ENCODE measurements at regions not wholly inside any gene's neighbourhood (a gene's known extent, or its start where the extent isn't known, plus 50 kb on each side); places are given as distances from the start of the nearest gene placed in this dataset.

DNA sequence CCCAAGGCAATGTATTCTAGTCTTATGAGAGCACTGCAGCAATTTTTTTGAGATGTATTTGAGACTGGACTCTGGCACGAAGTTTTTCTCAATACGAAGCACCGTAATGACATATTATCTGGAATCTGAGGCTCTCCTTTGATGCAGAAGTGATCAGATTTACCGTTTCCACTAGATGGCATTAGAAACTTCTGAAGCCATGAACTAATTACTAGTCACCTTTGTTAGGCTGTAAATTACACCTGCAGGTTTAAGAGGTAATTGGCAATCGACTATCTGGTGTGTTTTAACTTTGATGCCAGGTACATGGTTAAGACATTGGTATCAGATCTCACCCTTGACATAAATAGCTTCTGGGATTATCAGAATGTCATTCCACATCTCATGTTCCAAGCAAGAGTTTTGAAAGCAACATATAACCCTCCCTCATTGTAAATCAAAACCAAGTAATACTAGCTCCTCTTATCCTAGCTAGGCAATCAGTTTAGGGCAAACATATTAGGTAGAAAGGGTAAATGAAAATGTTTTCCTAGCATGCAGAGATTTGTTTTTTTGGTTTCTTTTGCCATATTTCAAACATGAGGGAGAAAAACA, 254.6 kb upstream of the SPRED2 start:
- Histone ChIP-seq H3K27ac (ENCODE audit: insufficient read depth, low read depth, low read length, poor library complexity, severe bottlenecking) (no peak overlapping the region), H3K4me3 (ENCODE audit: insufficient read depth, low read depth, low read length) (no peak overlapping the region), H3K4me1 (ENCODE audit: control insufficient read depth, insufficient read depth, low read length) (no peaks in the 10 kb centered on the region), H3K27me3 (ENCODE audit: control insufficient read depth, insufficient read depth, low read length, poor library complexity, severe bottlenecking) (no peaks in the 10 kb centered on the region), H3K36me3 (ENCODE audit: control insufficient read depth, insufficient read depth, low read length) (no peaks in the 10 kb centered on the region), H3K9me3 (ENCODE audit: control insufficient read depth, low read length) (no peaks in the 10 kb centered on the region)
- WGBS, 2 experiments = 80 to 85% methylated on average over 5 of the region's 5 CpGs

DNA sequence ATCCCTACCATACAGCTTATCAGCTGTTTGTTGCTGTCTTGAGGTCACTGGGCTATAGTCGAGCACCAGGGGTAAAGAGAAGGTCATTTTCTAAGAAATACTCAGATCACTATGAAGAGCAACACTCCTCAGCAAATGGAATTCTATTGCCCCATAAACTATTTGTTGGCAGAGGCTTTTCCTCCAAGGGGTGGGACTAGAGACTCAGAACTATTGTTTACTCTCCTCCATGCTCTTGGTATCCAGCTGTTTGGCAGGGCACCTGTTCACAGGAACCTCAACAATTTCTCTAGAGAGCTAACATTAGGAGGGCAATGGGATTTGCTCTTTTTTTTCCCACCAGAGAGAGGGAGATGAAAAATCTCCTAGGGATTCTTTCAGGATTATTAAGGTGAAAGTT, 249.1 kb upstream of the SPRED2 start:
- Histone ChIP-seq H3K9me3 (ENCODE audit: control insufficient read depth, low read length) (no peaks in the 10 kb centered on the region), H3K4me1 (ENCODE audit: control insufficient read depth, insufficient read depth, low read length) (no peaks in the 10 kb centered on the region), H3K27ac (ENCODE audit: insufficient read depth, low read depth, low read length, poor library complexity, severe bottlenecking) (no peak overlapping the region), H3K27me3 (ENCODE audit: control insufficient read depth, insufficient read depth, low read length, poor library complexity, severe bottlenecking) (no peaks in the 10 kb centered on the region), H3K4me3 (ENCODE audit: insufficient read depth, low read depth, low read length) (no peak overlapping the region), H3K36me3 (ENCODE audit: control insufficient read depth, insufficient read depth, low read length) (no peaks in the 10 kb centered on the region)
- 81 to 100% methylated on average over 1 of the region's 1 CpG for WGBS, 2 experiments

DNA sequence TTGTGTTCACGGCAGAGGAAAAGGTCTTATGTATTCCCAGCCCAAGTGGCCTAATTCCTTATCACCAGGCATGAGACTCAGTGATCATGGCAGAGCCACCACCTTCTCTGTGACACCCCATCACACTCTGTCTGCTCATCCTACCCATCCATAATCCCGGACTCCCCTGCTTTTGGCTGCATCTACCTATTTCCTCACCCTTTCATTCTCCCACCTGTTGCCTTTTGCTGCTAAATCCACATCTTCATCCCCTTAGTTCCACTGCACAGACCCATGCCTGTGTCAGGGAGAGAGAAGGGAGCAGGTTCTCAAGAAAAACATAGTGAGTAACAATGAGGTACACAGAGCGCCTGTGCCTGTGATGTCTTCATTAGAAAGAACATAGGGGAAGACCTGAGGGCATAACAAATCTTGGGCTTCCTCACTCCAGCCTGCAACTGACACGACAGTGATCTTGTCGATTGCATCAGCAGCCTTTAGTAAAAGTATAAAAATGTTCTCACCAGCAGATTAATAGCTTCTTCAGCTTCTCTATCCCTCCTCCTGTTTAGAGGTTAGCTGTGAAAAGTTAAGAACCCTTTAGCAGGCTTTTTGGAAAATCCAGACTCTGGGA, 246.5 kb upstream of the SPRED2 start:
- Histone ChIP-seq H3K4me1 (ENCODE audit: control insufficient read depth, insufficient read depth, low read length) (no peaks in the 10 kb centered on the region), H3K4me3 (ENCODE audit: insufficient read depth, low read depth, low read length) (no peak overlapping the region), H3K9me3 (ENCODE audit: control insufficient read depth, low read length) (no peaks in the 10 kb centered on the region), H3K27me3 (ENCODE audit: control insufficient read depth, insufficient read depth, low read length, poor library complexity, severe bottlenecking) (no peaks in the 10 kb centered on the region), H3K36me3 (ENCODE audit: control insufficient read depth, insufficient read depth, low read length) (no peaks in the 10 kb centered on the region), H3K27ac (ENCODE audit: insufficient read depth, low read depth, low read length, poor library complexity, severe bottlenecking) (no peak overlapping the region)
- WGBS, 2 experiments = 88 to 92% methylated on average over 5 of the region's 5 CpGs

DNA sequence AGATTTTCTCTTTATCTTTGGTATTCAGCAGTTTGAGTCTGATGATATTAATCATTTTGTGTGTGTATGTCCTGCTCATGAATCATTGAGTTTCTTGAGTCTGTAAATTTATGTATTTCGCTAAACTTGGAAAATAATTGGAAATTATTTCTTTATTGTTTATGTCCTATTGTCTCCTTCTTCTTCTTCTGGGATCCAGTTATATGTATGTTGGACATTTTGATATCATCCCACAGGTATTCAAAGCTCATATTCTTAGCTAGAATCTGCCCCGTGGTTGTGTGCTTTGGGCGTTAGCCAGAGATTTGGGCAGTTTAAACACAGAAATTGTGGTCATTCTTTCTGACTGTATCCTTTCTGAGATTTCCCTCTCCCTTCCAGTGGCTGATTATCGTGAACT, 243.0 kb upstream of the SPRED2 start:
- Histone ChIP-seq H3K27ac (ENCODE audit: insufficient read depth, low read depth, low read length, poor library complexity, severe bottlenecking) (no peak overlapping the region), H3K4me3 (ENCODE audit: insufficient read depth, low read depth, low read length) (no peak overlapping the region), H3K9me3 (ENCODE audit: control insufficient read depth, low read length) (no peaks in the 10 kb centered on the region), H3K27me3 (ENCODE audit: control insufficient read depth, insufficient read depth, low read length, poor library complexity, severe bottlenecking) (no peaks in the 10 kb centered on the region), H3K36me3 (ENCODE audit: control insufficient read depth, insufficient read depth, low read length) (no peaks in the 10 kb centered on the region), H3K4me1 (ENCODE audit: control insufficient read depth, insufficient read depth, low read length) (no peaks in the 10 kb centered on the region)
- 89 to 94% methylated on average over 4 of the region's 4 CpGs for WGBS, 2 experiments

DNA sequence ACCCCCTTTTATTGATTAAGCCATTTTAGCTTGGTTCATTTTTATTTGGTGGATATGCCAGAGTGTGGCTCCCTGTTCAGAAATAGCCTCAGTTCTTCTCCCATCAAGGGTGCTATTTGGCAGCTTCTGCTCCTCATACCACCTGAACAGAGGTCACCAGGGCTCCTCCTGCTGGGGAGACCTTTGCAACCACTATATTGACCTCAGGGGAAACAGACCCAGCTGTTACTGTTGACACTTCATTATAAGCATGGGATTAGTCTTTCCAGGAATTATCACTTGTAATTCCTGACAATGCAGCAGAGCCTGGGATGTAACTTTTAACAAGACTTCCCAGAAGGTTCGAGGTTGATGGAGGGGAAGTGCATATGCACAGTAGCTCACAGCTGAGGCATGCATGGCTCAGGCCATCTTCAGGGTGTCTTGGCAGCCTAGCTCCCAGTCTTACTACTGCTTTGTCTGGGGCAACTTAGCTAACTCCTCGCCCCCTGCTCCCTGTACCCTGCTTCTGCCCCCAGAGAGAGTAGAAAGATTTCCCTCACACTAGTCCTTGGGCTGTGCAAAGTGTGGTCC, 239.4 kb upstream of the SPRED2 start:
- no peak overlapping the region for H3K27ac ChIP-seq (ENCODE audit: insufficient read depth, low read depth, low read length, poor library complexity, severe bottlenecking)
- no peaks in the 10 kb centered on the region for H3K4me1 ChIP-seq (ENCODE audit: control insufficient read depth, insufficient read depth, low read length)
- 61 to 74% methylated on average over 2 of the region's 2 CpGs for WGBS, 2 experiments

DNA sequence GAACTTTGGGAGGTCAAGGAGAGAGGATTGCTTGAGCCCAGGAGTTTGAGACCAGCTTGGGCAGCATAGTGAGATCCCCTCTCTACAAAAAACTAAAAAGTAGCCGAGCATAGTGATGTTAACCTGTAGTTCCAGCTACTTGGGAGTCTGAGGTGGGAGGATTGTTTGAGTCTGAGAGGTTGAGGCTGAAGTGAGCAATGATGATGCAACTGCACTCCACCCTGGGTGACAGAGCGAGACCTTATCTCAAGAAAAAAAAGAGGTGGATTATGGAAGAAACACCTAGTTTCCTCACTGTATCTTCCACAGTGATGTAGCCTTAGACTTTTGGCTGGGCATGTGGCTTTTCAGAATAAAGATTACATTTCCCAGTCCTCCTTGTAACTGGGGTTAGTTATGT, 237.2 kb upstream of the SPRED2 start:
- no peak overlapping the region for H3K4me3 ChIP-seq (ENCODE audit: insufficient read depth, low read depth, low read length)
- no peaks in the 10 kb centered on the region for H3K27me3 ChIP-seq (ENCODE audit: control insufficient read depth, insufficient read depth, low read length, poor library complexity, severe bottlenecking)
- no peaks in the 10 kb centered on the region for H3K36me3 ChIP-seq (ENCODE audit: control insufficient read depth, insufficient read depth, low read length)
- no peaks in the 10 kb centered on the region for H3K4me1 ChIP-seq (ENCODE audit: control insufficient read depth, insufficient read depth, low read length)
- 93 to 95% methylated on average over 2 of the region's 2 CpGs for WGBS, 2 experiments
- H3K27ac ChIP-seq (ENCODE audit: insufficient read depth, low read depth, low read length, poor library complexity, severe bottlenecking) = no peak overlapping the region
- no peaks in the 10 kb centered on the region for H3K9me3 ChIP-seq (ENCODE audit: control insufficient read depth, low read length)

More for the DNA sequence above, 239.4 kb upstream of the SPRED2 start:
- Histone ChIP-seq H3K36me3 (ENCODE audit: control insufficient read depth, insufficient read depth, low read length) (no peaks in the 10 kb centered on the region), H3K9me3 (ENCODE audit: control insufficient read depth, low read length) (no peaks in the 10 kb centered on the region), H3K27me3 (ENCODE audit: control insufficient read depth, insufficient read depth, low read length, poor library complexity, severe bottlenecking) (no peaks in the 10 kb centered on the region), H3K4me3 (ENCODE audit: insufficient read depth, low read depth, low read length) (no peak overlapping the region)

DNA sequence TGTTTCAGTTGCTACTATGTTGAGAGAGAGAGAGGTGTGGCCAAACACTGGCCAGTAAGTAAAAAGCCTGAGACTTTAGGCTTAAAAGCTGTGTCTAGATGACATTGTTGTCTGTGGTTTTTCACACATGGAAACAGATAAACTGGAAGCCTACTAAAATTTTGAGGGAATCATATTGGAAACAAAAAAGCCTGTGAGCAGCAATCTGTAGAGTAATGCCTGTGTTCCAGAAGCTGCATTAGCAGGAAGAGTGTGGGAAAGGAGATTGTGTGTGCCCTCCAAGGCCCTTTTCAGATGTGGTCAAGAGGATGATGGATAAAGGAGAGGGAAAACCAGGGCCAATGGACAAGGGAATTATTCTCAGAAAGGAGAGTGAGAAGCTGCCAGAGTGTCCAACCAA, 236.3 kb upstream of the SPRED2 start:
- Histone ChIP-seq H3K27me3 (ENCODE audit: control insufficient read depth, insufficient read depth, low read length, poor library complexity, severe bottlenecking) (no peaks in the 10 kb centered on the region), H3K4me1 (ENCODE audit: control insufficient read depth, insufficient read depth, low read length) (no peaks in the 10 kb centered on the region), H3K9me3 (ENCODE audit: control insufficient read depth, low read length) (no peaks in the 10 kb centered on the region), H3K27ac (ENCODE audit: insufficient read depth, low read depth, low read length, poor library complexity, severe bottlenecking) (no peak overlapping the region), H3K36me3 (ENCODE audit: control insufficient read depth, insufficient read depth, low read length) (no peaks in the 10 kb centered on the region), H3K4me3 (ENCODE audit: insufficient read depth, low read depth, low read length) (no peak overlapping the region)

DNA sequence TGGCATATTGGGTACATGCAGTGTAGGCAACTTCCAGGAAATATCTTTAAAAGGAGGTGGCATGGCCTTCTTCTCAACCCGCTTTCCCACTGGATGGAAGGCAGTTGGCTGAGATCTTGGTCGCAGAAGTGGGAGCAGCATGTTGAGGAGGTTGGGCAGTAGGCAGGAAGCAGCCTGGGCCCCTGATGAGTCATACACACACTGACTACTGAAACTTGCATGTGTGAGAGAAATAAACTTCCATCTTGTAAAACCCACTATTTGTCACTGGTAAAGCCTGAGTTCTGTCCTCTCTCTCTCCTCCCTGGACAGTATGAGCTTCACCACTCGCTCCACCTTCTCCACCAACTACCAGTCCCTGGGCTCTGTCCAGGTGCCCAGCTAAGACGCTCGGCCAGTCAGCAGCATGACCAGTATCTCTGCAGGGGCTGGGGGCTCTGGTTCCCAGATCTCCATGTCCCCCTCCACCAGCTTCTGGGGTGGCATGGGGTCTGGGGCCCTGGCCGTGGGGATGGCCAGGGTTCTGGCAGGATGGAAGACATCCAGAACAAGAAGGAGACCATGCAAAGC, 233.8 kb upstream of the SPRED2 start:
- H3K27me3 ChIP-seq (ENCODE audit: control insufficient read depth, insufficient read depth, low read length, poor library complexity, severe bottlenecking) = no peaks in the 10 kb centered on the region
- no peak overlapping the region for H3K27ac ChIP-seq (ENCODE audit: insufficient read depth, low read depth, low read length, poor library complexity, severe bottlenecking)
- 96% methylated on average over 6 of the region's 6 CpGs for WGBS, 2 experiments
- H3K4me1 ChIP-seq (ENCODE audit: control insufficient read depth, insufficient read depth, low read length) = no peaks in the 10 kb centered on the region
- H3K36me3 ChIP-seq (ENCODE audit: control insufficient read depth, insufficient read depth, low read length) = no peaks in the 10 kb centered on the region
- no peaks in the 10 kb centered on the region for H3K9me3 ChIP-seq (ENCODE audit: control insufficient read depth, low read length)
- no peak overlapping the region for H3K4me3 ChIP-seq (ENCODE audit: insufficient read depth, low read depth, low read length)

DNA sequence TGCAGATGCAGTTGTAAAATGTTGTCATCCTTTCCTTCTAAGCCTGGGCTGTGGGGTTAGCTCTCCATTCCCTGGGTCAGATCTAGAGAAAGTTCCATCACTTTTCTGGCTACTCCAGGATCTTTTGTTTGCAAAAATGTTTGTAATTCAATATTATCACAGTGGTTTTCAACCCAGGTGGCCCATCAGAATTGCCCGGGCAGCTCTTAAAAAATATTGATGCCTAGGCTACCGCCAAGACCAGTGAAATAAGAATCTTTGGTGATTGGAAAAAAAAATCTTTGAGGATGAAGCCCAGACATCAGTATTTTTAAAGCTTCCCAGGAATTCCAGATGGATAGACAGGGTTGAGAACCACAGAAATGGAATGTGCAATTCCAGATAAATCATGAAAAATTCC, 232.5 kb upstream of the SPRED2 start:
- 92 to 93% methylated on average over 2 of the region's 2 CpGs for WGBS, 2 experiments

DNA sequence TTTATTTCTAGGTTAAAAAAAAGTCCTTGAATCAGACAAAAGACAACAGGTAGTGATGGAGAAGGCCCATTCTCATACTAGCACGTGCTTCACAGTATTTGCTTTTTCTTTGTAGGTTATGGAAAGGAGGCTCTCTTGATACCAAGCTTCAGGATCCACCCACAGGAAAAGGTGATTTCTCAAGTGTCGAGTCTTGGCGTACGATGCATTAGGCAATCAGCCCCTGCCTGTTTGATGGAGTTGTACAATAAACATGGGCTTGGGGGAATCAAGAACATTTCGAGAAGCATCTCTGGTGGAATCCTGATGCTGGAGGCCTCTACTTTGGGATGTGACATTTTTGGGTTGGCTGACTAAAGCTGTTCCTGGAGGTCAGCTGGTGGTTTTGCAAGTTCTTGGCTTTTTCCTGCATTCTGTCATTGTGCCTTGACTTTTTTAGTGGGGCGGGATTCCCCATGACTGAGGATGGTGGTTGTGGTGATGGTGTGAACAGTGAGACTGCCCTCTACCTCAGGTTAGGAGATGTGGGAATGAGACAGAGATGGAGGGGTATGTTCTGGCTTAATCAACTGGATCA, 231.5 kb upstream of the SPRED2 start:
- no peak overlapping the region for H3K27ac ChIP-seq (ENCODE audit: insufficient read depth, low read depth, low read length, poor library complexity, severe bottlenecking)
- WGBS, 2 experiments = 94 to 95% methylated on average over 6 of the region's 6 CpGs

More for the DNA sequence above, 232.5 kb upstream of the SPRED2 start:
- Histone ChIP-seq H3K27ac (ENCODE audit: insufficient read depth, low read depth, low read length, poor library complexity, severe bottlenecking) (no peak overlapping the region), H3K27me3 (ENCODE audit: control insufficient read depth, insufficient read depth, low read length, poor library complexity, severe bottlenecking) (no peaks in the 10 kb centered on the region), H3K4me1 (ENCODE audit: control insufficient read depth, insufficient read depth, low read length) (no peaks in the 10 kb centered on the region), H3K4me3 (ENCODE audit: insufficient read depth, low read depth, low read length) (no peak overlapping the region), H3K9me3 (ENCODE audit: control insufficient read depth, low read length) (no peaks in the 10 kb centered on the region), H3K36me3 (ENCODE audit: control insufficient read depth, insufficient read depth, low read length) (no peaks in the 10 kb centered on the region)

More for the DNA sequence above, 231.5 kb upstream of the SPRED2 start:
- Histone ChIP-seq H3K4me3 (ENCODE audit: insufficient read depth, low read depth, low read length) (no peak overlapping the region), H3K9me3 (ENCODE audit: control insufficient read depth, low read length) (no peaks in the 10 kb centered on the region), H3K4me1 (ENCODE audit: control insufficient read depth, insufficient read depth, low read length) (no peaks in the 10 kb centered on the region), H3K27me3 (ENCODE audit: control insufficient read depth, insufficient read depth, low read length, poor library complexity, severe bottlenecking) (no peaks in the 10 kb centered on the region), H3K36me3 (ENCODE audit: control insufficient read depth, insufficient read depth, low read length) (no peaks in the 10 kb centered on the region)
